Kidney epithelial cell (primary cell): ENCODE measurements at regions not wholly inside any gene's neighbourhood (a gene's known extent, or its start where the extent isn't known, plus 50 kb on each side); places are given as distances from the start of the nearest gene placed in this dataset.

Experiments used
- DNase-seq: peaks from one replicate; pipeline ENCODE4 v3.0.0-alpha.2; 2010; ENCODE audit warnings: low read depth
- H3K27me3 ChIP-seq: 2 replicates; pipeline ENCODE4 v1.6.0; 2011; ENCODE audit warnings: low read length; ENCODE audit not compliant: control insufficient read depth, insufficient read depth
- H3K36me3 ChIP-seq: 2 replicates; pipeline ENCODE4 v1.5.1; 2011; ENCODE audit warnings: low read length; ENCODE audit not compliant: control insufficient read depth, insufficient read depth
- H3K4me3 ChIP-seq: 2 replicates; pipeline ENCODE4 v1.5.1; 2011; ENCODE audit warnings: low read depth, mild to moderate bottlenecking, control low read depth, low read length
- CTCF ChIP-seq: IDR thresholded peaks from 2 replicates; pipeline ENCODE4 v1.5.1; 2011; ENCODE audit warnings: mild to moderate bottlenecking, moderate library complexity, low read length, control low read depth, inconsistent platforms; ENCODE audit not compliant: insufficient read depth, poor library complexity, severe bottlenecking

GRCh38 chr4:171378323-171378722, 434.9 kb upstream of the GALNTL6 start:
- H3K27me3 ChIP-seq, result no peaks in the 10 kb centered on the region
- no peak for TF ChIP-seq CTCF
- no peak overlapping the region for H3K4me3 ChIP-seq
- H3K36me3 ChIP-seq, result no peaks in the 10 kb centered on the region
- DNase-seq, result no peak

- H3K27me3 ChIP-seq, result no peaks in the 10 kb centered on the region
- H3K4me3 ChIP-seq, result no peak overlapping the region
- DNase-seq, result no peak
- no peaks in the 10 kb centered on the region for H3K36me3 ChIP-seq
- TF ChIP-seq CTCF, result no peak
Measured at GRCh38 chr4:171376724-171377123, 436.5 kb upstream of the GALNTL6 start.

GRCh38 chr4:171353535-171353934, 459.7 kb upstream of the GALNTL6 start:
- H3K4me3 ChIP-seq, result no peak overlapping the region
- DNase-seq, result no peak
- no peak for TF ChIP-seq CTCF
- H3K36me3 ChIP-seq, result no peaks in the 10 kb centered on the region
- no peaks in the 10 kb centered on the region for H3K27me3 ChIP-seq

- no peak overlapping the region for H3K4me3 ChIP-seq
- no peak for TF ChIP-seq CTCF
Measured at GRCh38 chr4:171348090-171348489, 465.1 kb upstream of the GALNTL6 start.

GRCh38 chr4:171342646-171343045, 470.6 kb upstream of the GALNTL6 start:
- DNase-seq, result no peak
- no peak for TF ChIP-seq CTCF

More at GRCh38 chr4:171348090-171348489, 465.1 kb upstream of the GALNTL6 start:
- DNase-seq, result no peak
- no peaks in the 10 kb centered on the region for H3K36me3 ChIP-seq
- no peaks in the 10 kb centered on the region for H3K27me3 ChIP-seq

GRCh38 chr4:171340258-171340657, 472.9 kb upstream of the GALNTL6 start:
- H3K4me3 ChIP-seq, result no peak overlapping the region
- no peak for TF ChIP-seq CTCF
- no peaks in the 10 kb centered on the region for H3K27me3 ChIP-seq
- DNase-seq, result no peak
- no peaks in the 10 kb centered on the region for H3K36me3 ChIP-seq

More at GRCh38 chr4:171342646-171343045, 470.6 kb upstream of the GALNTL6 start:
- Histone ChIP-seq H3K27me3 (no peaks in the 10 kb centered on the region), H3K36me3 (no peaks in the 10 kb centered on the region), H3K4me3 (no peak overlapping the region)
